ENCODE measurements at regions not wholly inside any gene's neighbourhood (a gene's known extent, or its start where the extent isn't known, plus 50 kb on each side); places are given as distances from the start of the nearest gene placed in this dataset.

GRCh38 chr18:37617623-37618022 is 52.0 kb upstream of the CELF4 start:
- no peak for TF ChIP-seq MEF2B (IDR thresholded peaks at IDR 0.05; ENCODE audit: partially characterized antibody, poor library complexity, severe bottlenecking)
- TF ChIP-seq CTCF (IDR thresholded peaks at IDR 0.05 in 2 of 3, conservative IDR thresholded peaks at IDR 0.05 in 1 of 3; ENCODE audit: control insufficient read depth in 2 of 3, extremely low read depth in 1 of 3, insufficient read depth in 1 of 3, low read depth in 3 of 3, low read length in 3 of 3), result no peak
- TF ChIP-seq TAF1 (IDR thresholded peaks at IDR 0.05; ENCODE audit: borderline replicate concordance, low read depth, low read length), result no peak
- TF ChIP-seq POLR2AphosphoS5 (IDR thresholded peaks at IDR 0.05; ENCODE audit: low read length), result no peak
- TF ChIP-seq DPF2 (IDR thresholded peaks at IDR 0.05), result no peak
- TF ChIP-seq SPI1 (IDR thresholded peaks at IDR 0.05; ENCODE audit: borderline replicate concordance, insufficient read depth, low read depth, low read length), result no peak

All from GM12878 (cell line).